ENCODE measurements at regions not wholly inside any gene's neighbourhood (a gene's known extent, or its start where the extent isn't known, plus 50 kb on each side); places are given as distances from the start of the nearest gene placed in this dataset.
A peak's percentile ranks its signal among the peaks of the same experiment; 100 is the strongest.

DNA sequence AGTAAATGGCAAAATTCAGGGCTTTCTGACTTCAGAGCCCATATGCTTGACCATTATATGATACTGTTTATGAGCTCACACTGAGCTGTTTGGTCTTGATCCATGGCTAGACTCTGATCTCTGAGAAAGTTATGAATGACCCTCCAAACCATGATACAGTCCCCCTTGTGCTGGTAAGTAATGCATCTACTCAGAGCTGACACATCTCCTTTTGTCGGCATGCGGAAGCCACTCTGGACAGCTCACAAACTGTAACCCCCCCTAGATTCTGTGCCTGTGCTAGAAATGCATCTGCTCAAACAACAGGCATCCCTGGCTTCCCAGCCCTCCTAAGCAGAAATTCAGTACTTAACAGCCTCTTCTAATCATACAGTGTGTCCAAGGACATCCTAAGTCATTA lies 150.8 kb upstream of the RAG2 start:
- whole genome bisulfite sequencing, 3 donors = 14 to 23% (median 21%) methylated on average over 2 of the region's 2 CpGs
- intact Hi-C loops (cut with DNase I) = loop anchor here in 3 of 4 donors (5.0 to 10.0 kb wide), 2 partner anchors 47 to 184 kb away; partner anchors contain the start of gene RAG1 (in 3 of the 3)

DNA sequence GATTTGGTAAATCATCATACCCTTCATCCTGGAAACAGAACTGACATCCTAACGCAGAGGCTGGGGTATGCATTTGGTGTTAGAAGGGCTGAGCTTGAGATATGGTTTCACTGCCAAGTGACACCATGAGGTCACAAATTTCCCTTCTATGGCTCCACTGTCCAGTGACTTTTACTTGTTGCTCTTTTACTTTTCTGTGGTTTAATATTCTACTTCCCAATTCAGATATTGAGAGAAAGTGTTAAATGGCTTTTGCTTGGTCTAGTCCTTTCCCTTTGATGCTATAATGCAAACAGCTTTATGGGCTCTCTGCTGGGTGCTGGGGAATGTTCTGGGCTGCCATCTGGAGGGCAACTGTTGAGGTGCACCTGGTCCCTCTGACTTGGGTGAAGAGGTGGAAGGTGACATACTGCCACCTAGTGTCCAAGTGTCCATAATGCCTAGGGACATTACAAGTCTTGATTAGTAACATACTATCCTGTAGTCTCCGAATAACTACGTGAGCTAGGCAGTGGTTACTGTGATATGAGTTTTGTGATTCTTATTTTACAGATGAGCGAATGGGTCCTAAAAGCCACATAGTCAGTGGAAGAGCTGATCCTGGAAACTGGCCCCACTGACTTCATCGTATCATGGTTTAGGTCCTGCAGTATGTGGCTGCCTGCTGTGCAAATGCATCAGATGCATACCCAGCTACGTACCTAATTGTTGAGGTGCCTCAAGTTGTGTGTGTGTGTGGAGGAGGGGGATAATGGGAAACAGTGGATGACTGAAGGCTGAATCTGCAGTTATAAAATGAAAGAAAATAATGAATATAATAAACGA lies 149.1 kb upstream of the RAG2 start:
- no peak overlapping the region for H3K27ac ChIP-seq
- no peak for TF ChIP-seq POLR2A (IDR thresholded peaks at IDR 0.05)
- TF ChIP-seq, protein P1, sequence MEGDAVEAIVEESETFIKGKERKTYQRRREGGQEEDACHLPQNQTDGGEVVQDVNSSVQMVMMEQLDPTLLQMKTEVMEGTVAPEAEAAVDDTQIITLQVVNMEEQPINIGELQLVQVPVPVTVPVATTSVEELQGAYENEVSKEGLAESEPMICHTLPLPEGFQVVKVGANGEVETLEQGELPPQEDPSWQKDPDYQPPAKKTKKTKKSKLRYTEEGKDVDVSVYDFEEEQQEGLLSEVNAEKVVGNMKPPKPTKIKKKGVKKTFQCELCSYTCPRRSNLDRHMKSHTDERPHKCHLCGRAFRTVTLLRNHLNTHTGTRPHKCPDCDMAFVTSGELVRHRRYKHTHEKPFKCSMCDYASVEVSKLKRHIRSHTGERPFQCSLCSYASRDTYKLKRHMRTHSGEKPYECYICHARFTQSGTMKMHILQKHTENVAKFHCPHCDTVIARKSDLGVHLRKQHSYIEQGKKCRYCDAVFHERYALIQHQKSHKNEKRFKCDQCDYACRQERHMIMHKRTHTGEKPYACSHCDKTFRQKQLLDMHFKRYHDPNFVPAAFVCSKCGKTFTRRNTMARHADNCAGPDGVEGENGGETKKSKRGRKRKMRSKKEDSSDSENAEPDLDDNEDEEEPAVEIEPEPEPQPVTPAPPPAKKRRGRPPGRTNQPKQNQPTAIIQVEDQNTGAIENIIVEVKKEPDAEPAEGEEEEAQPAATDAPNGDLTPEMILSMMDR (IDR thresholded peaks at IDR 0.05) = peak; percentile 57 to 83 (median 75)
- no peak overlapping the region for H3K4me3 ChIP-seq
- H3K27me3 ChIP-seq = no peaks in the 10 kb centered on the region
- intact Hi-C loops (cut with DNase I) = loop anchor here in 3 of 4 donors (5.0 to 10.0 kb wide), 2 partner anchors 45 to 182 kb away; partner anchors contain the start of gene RAG1 (in 3 of the 3)
- WGBS, 3 donors = 41 to 47% (median 42%) methylated on average over 7 of the region's 7 CpGs
- no peaks in the 10 kb centered on the region for H3K9me3 ChIP-seq
- H3K36me3 ChIP-seq = no peaks in the 10 kb centered on the region
- peak; percentile 62 to 83 (median 77) for DNase-seq
- H3K4me1 ChIP-seq (ENCODE audit: insufficient read depth) = no peaks in the 10 kb centered on the region

More for the DNA sequence above, 150.8 kb upstream of the RAG2 start:
- Histone ChIP-seq H3K4me3 (no peak overlapping the region), H3K4me1 (ENCODE audit: insufficient read depth) (no peaks in the 10 kb centered on the region), H3K36me3 (no peaks in the 10 kb centered on the region), H3K27me3 (no peaks in the 10 kb centered on the region), H3K27ac (no peak overlapping the region), H3K9me3 (no peaks in the 10 kb centered on the region)
- TF ChIP-seq EP300 (IDR thresholded peaks at IDR 0.05) = no peak
- TF ChIP-seq, protein P1 (IDR thresholded peaks at IDR 0.05) = no peak
- TF ChIP-seq POLR2A (IDR thresholded peaks at IDR 0.05) = no peak
- no peak for DNase-seq

- peak; percentile 28 to 71 (median 52) for DNase-seq
- TF ChIP-seq, protein P1 (IDR thresholded peaks at IDR 0.05) = no peak
- TF ChIP-seq EP300 (IDR thresholded peaks at IDR 0.05) (no peak), POLR2A (IDR thresholded peaks at IDR 0.05) (no peak)
Measured at GRCh38 chr11:36744375-36745168, 146.5 kb upstream of the RAG2 start.

DNA sequence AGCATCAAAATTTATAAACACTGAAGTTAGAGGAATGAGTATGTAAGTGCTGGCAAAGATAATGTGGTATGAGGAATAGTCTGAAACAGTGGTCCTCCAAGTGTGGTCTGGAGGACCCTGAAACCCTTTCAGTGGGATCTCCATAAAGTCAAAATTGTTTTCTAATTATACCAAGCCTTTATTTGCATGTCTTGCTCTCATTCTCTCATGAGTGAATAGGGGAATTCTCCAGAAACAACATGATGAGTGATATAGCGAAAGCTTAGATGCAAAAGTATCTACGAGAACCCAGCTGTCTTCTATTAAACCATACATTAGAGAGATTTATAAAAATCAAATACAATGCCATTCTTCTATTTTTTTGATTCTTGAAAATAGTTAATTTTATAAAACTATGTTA lies 145.0 kb upstream of the RAG2 start:
- Histone ChIP-seq H3K27ac (no peak overlapping the region), H3K4me1 (ENCODE audit: insufficient read depth) (no peaks in the 10 kb centered on the region), H3K9me3 (no peaks in the 10 kb centered on the region), H3K36me3 (no peaks in the 10 kb centered on the region), H3K27me3 (no peaks in the 10 kb centered on the region), H3K4me3 (no peak overlapping the region)
- intact Hi-C loops (cut with DNase I) = loop anchor here in 3 of 4 donors (10.0 kb wide), 1 partner anchor 178 kb away; the partner anchor contains the start of gene RAG1 (in 3 of the 3)
- DNase-seq = no peak
- TF ChIP-seq POLR2A (IDR thresholded peaks at IDR 0.05) = no peak
- TF ChIP-seq EP300 (IDR thresholded peaks at IDR 0.05) = no peak
- TF ChIP-seq, protein P1 (IDR thresholded peaks at IDR 0.05) = no peak
- WGBS, 3 donors = 94 to 96% (median 94%) methylated on average over 2 of the region's 2 CpGs

More at GRCh38 chr11:36744375-36745168, 146.5 kb upstream of the RAG2 start:
- no peaks in the 10 kb centered on the region for H3K36me3 ChIP-seq
- no peaks in the 10 kb centered on the region for H3K27me3 ChIP-seq
- intact Hi-C loops (cut with DNase I) = loop anchor here in 3 of 4 donors (5.0 to 10.0 kb wide), 2 partner anchors 42 to 180 kb away; partner anchors contain the start of gene RAG1 (in 3 of the 3)
- H3K9me3 ChIP-seq = no peaks in the 10 kb centered on the region
- no peak overlapping the region for H3K4me3 ChIP-seq
- H3K27ac ChIP-seq = no peak overlapping the region
- H3K4me1 ChIP-seq (ENCODE audit: insufficient read depth) = no peaks in the 10 kb centered on the region
- WGBS, 3 donors = 23 to 30% (median 28%) methylated on average over 11 of the region's 11 CpGs

All from ovary (tissue), 7 donors.